GM18517 (cell line): ENCODE measurements at regions not wholly inside any gene's neighbourhood (a gene's known extent, or its start where the extent isn't known, plus 50 kb on each side); places are given as distances from the start of the nearest gene placed in this dataset.

Experiments
- ATAC-seq: cut with Tn5 transposase; IDR thresholded peaks from one replicate; pipeline ENCODE4 v1.9.1; 2021; ENCODE audit warnings: mild to moderate bottlenecking, moderate library complexity; ENCODE audit not compliant: unreplicated experiment

DNA sequence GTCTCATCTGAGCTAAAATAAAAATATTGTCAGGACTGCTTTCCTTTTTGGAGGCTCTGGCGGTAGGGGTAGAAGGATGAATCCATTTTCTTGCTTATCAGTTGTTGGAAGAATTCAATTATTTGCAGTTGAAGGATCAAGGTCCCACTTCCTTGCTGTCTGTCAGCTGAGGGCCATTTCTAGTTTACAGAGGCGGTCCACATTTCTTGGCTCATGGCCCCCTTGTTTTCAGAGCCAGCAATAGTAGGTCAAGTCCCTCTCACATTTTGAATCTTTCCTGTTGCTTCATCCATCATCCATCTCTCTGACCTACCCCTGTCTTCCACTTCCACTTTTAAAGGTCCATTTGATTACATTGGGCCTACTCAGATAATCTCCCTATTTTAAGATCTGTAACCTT is 1099.3 kb upstream of the DIAPH2 start:
- no peak for ATAC-seq

DNA sequence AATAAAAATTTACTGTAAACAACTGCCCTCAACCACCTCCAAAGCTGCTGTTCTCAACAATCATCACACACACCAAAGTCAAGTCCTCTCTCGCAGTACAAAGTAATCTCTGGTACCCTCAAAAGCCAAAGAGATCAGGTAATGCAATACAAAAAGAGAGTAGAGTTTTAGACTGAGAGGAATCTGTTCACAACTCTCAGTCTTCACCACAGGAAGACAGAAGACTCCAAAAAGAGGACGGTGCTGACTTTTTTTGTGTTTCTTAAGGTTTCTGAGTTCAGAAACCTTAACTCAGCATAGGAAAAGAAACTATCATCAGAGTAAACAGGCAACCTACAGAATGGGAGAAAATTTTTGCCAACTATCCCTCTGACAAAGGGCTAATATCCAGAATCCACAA is 1072.3 kb upstream of the DIAPH2 start:
- ATAC-seq, result no peak

DNA sequence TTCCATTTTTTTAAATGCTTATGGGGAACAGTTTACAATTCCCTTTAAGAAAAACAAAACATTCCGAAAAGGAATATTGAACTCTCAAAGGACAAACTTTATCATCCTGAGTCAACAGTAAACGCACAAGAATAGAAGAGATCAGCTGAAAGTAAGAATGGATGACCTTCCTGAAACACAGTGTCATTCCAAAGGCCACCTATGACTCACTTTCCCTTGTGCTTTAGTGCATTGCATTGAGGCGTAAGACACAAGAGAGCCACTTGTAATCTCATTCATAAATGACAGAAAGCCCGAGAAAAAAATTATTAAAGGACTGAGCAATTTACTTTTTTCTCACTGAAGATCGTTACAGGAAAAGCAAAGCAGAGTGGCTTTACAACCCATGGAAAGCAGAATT is 1062.4 kb upstream of the DIAPH2 start:
- no peak for ATAC-seq

DNA sequence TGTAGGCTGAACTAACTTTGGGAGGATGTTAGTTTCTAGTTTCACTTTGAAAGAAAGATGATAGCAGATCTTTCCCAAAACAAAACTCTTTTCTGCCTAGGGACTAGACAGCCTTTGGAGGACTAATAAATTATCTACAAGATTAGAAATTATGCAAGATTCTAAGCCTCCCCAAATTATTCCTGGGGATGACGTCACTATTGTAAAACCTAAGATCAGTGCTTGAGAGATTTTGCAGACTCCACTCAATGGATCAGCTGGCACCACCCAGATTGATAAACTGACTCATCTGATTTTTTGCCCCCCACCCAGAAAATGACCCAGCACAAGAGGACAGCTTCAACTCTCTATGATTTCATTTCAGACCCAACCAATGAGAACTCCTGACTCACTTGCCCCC is 1057.9 kb upstream of the DIAPH2 start:
- no peak for ATAC-seq

DNA sequence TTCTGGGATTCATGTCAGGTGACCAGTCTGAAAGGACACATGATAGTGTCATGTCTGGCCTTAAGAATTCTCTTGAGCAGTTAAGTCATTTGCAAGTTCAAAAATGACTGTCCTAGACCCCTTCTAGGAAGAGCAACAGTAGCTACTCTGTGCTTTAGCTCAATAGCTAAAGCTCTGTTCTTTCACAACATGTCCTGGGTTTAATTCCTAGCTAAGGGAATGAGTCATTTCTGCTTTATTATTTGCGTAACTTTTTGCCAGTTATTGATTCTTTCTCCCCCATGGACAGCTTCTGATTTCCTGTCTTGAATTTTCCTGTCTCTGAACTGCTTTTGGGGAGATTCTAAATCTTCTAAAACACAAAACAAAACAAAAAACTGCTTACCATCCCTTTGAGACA is 1055.8 kb upstream of the DIAPH2 start:
- ATAC-seq, result no peak

DNA sequence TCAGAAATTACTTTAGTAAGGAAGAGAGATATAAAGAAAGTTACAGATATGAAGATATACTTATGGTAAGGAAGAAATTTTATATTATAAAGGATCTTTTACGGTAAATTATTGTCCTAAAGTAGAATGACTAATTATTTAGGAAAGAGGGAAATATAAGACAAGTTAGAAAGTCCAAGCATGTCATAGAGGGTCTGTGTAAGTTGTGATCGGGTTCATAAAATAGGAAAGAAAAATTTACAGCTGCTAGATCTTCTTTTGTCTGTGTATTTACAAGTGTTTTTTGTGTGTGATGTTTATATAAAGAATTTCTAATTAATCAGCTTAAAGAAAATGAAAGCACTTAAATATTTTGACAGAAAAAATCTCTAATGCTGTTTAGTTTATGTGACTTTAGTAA is 1054.9 kb upstream of the DIAPH2 start:
- no peak for ATAC-seq

DNA sequence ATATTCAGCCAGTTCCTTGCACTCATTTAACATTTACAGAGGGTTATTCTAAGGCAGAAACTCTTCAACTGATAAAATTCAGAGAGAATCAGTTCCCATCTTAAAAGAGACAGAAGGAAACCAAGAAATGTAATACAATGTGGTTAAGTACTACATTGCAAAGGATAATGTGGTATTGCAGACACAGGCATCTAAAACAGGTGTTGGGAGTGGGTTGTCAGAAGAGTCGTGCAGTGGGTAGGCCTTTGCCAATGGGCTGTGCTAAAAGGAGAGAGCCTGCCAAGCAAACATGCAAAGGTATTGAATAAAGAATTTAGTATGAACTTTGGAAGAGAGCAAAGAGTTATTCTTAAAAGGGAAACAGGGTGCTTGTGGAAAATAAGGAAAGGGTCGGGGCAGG is 1044.4 kb upstream of the DIAPH2 start:
- no peak for ATAC-seq

DNA sequence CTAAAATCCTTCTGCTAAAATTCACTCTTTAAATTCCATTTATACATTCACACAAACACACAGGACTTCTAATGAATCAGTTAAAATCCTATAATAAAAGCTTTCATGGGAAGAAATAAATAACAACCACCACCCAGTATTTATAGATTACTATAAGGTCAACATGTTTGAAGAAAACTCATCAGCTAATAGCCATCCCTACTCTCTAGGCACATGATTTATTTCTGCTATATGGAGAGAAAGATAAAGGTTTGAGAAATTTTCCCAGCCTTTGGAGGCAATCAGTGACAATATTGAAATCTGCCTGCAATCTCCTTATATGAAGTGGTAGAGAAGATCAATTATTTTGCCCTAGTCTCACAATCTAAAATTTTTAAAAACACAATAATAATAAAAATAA is 1038.9 kb upstream of the DIAPH2 start:
- ATAC-seq, result no peak

DNA sequence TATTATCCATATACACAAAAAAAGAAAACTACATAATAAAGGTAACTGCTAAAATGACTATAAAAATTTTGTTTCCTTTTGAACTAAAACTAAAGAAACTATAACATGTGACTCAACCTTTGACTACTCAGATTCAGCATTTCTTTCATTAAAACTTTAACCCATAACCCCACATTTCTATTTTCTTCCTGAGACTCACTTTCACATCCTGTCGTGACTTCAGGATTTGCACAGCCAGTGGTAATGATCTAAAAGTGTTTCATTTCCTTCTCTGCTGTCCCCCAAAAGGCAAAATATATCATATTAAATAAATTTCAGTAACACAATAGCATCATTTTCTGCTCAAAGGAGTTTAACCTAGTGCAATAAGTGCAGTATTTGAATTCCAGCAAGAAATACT is 1022.4 kb upstream of the DIAPH2 start:
- ATAC-seq, result no peak

DNA sequence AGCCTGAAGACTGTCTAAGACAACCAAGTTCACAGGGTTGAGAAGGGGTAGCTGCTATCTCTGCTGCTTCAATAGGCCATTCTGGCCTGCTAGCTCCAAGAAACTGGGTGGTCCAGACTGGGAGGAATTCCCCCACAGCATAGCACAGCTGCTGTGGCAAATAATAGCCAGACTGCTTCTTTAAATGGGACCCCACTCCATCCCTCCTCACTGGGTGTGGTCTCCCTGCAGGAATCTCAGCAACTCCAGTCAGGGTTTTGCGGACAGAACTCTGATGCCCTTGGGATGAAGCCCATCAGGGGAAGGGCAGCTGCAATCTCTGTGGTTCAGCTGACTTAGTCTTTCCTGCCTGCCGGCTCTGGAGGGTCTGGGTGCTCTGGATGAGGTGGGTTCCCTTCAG is 1018.6 kb upstream of the DIAPH2 start:
- no peak for ATAC-seq

DNA sequence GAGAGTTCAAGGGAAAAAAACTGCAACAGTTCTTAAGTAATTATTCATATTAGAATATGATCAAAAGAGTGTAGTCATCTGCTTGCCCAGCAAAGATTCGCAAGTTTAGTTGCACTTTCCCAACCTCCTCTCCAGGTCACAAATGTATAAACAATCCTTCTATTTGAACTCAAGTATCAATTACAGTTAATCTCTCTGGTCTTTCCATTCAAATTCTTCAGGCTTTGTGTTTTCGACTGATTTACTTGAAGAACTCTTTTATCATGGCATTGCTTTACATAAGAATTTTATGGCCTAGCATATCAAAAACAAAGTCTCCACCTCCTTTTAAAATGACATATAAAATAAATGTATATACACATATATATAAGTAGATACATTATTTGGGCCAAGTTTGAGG is 1009.6 kb upstream of the DIAPH2 start:
- ATAC-seq, result no peak

DNA sequence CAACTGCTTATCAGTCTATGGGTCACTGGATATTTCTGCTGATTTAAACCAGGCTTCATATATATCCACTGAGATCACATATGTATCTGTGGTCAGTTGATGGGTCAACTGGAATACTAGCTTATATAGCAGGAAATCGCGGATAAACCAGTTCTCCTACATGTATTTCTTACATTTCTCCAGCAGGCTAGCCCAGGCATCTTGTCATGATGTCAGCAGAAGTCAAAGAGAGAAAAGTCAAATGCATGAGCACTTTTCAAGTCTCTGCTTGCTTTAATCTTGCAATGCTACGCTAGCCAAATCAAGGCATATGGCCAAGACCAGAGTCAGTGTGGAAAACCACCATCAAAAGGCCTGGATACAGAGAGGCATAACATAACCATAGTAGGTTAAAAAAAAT is 1008.8 kb upstream of the DIAPH2 start:
- no peak for ATAC-seq

DNA sequence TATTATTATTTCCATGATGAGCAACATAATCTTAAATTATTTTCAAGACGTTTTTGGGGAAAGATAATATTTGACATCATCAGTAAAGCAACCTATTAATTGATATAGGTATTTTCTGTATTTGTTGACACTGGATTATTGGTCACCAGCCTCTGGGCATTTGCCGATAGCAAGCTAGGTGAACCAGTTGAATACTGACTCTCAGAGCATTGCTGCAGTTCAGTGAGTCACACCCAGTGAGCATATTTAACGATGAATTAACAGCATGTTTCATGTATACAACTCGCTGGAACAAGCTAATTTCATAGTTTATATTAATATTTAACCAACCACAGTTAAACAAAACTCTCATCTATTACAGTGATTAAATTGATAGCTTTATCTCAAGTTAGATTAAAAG is 1006.0 kb upstream of the DIAPH2 start:
- no peak for ATAC-seq

DNA sequence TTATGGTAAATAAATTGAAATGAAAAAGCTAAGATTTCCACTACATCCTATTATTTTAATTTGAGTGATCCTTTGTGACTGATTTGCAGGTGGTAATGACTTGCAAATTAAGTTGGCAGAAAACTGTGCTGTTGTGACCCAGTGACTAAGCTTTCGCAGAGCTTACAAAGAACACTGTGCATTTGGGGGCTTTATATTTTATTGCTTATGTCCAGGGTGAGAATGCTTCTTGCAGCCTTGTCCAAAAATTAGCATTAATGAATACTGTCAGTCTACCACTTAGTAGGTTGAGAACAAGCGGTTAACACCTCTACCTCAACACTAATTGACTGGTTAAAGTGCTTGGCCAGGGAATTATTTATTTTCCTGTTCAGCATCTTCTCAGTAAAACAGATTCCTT is 991.3 kb upstream of the DIAPH2 start:
- ATAC-seq, result no peak

DNA sequence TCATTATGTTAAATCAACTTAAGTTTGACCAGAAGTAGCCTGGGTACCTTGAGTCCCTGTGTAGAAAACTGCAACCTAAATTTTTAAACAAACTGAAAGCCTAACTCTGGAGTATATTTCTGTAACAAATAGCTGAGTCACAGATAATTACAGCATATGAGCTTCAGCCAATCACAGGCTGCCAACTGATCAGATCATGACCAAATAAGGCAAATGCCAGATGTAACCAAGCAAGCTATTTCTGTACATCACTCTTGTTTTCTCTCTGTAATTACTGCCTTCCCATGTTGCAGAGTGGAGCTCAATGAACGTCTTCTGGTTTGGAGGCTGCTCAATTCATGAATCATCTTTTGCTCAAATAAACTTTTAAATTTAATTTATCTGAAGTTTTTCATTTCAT is 980.9 kb upstream of the DIAPH2 start:
- ATAC-seq, result no peak

DNA sequence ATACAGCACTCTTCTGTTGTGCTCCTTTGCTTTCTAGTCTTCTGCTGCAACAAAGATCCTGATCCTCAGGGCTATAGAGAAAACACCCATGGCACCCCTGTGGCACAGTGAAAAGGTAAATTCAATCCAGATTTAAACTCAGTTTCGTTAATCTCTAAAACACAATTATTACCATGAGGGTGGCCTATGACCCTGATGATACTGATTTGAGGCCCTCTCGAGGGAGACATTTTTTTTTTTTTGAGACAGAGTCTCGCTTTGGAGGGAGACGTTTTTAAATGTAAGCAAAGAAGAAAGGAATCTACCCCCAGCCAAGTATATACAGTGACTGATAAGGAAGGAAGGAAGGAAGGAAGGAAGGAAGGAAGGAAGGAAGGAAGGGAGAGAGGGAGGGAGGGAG is 967.8 kb upstream of the DIAPH2 start:
- ATAC-seq, result no peak

DNA sequence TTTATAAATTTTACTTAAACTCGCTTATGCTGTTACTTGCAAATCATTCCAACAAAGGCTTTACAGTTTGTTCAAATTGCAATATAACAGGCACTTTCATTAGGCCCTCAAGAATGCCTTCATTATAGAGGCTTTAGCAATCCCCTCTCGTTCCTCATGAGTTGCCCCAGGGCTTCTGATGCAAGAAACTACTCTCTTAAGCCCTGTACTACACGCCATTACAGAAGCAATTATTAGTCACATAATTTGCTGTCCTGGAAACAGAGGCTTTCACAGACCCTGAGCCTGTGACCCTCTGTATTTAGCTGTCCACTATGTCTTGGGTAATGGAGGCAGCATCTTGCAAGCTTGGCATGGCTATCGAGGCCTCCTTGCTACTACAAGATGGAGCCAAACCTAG is 965.9 kb upstream of the DIAPH2 start:
- ATAC-seq, result no peak

DNA sequence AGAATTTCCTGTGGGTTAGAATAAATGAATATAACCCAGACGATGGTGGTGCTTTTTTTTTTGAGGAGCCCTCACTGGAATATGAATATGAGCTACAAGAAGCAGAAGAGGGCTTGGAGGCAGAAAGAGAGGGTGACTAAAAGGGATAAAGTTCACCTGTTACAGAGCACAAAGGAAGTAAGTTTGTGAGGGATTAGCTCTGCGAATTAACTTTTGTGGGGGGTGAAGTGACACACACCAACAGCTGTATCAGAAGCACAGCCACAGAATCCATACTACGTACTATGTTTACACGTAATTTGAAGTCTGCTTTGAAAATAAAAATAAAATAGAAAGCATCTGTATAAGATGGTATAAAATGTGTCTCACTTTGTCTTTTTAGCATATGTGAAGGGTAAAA is 963.6 kb upstream of the DIAPH2 start:
- ATAC-seq, result no peak

DNA sequence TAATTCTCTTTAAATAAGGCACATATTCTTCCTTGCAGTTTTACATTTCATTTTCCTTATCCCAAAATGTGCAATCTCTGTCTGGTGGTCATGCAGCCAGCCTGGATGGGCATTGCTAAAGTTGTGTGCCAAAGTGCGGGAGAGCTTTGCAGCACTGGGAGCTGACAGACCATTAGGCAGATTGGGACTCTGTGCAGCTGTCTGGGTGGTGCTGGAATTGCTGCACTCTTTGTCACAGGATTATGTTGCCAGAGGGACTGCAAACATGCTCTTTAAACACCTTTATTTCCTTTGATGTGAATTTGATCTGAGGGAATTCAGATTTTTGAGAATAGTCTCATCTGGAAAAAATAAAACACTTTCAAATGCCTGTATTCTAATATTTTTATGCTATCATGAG is 956.2 kb upstream of the DIAPH2 start:
- ATAC-seq, result no peak

DNA sequence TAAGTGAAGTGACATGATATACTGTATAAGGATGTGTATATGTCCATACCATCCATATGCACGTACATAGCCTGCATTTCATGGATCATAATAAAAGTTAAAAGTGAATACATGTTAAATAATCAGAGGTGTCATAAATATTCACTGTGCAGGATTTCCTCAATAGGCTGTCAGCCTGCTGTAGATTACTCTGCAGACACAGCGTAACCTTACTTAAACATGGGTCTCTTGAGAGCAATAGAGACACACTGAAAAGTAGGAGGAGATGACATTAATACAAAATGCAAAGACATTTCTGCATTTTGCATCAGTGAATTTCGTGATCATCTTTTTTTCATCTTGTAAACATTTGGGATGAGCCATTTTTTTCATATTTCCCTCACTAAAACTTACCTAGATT is 955.2 kb upstream of the DIAPH2 start:
- no peak for ATAC-seq

DNA sequence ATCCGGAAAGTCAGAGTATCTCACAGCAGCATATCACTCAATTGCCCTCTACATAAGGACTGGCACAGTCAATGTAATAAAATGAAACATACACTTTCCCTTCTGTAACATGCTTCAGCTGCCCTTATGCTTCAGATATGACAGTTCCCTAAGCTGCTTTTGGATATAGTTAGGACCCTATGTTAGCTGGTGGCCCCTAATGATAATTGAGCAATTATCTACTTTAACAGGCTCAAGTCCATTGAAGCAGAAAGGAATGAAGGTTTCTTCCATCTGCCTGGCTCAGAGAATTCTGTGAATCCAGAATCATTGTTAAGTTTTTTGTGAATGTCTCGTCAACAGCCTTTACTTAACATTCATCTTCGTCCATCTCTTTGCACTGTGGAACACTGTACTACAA is 951.2 kb upstream of the DIAPH2 start:
- no peak for ATAC-seq

DNA sequence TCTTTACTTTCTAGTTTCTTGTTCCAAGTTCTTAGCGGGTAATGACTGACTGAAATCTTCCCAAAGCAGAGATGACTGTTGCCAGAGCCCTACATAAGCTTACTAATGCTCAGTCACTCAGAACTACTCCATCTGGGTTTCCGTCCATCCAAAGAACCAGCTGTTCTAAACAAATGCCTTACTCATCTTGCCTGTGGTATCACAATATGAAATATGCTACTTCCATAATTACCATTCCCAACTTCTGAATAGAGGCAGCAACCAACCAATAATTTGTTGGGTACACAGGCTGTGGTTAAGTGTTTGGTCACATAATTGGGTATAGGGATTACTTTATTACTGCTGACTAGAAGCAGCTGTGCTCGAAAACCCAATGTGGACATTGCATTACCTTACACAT is 930.2 kb upstream of the DIAPH2 start:
- ATAC-seq, result no peak

DNA sequence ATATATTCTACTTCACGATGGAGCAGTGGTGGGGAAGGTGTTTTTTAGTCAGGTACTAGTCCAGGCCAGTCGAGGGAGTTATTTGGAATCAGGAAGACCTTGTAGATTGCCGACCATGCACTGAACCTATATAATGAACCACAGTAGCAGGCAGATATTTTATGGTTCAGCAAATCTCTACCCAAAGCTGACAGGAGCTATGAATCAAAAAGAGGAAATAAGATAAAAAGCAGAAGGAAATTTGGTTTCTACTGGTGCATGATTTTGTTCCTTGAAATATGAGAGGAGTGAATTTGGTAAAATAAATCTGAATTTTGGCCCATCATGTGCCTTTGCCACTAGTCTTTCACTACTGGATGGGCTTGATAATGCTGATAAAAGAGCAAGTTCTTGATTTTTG is 924.3 kb upstream of the DIAPH2 start:
- no peak for ATAC-seq

DNA sequence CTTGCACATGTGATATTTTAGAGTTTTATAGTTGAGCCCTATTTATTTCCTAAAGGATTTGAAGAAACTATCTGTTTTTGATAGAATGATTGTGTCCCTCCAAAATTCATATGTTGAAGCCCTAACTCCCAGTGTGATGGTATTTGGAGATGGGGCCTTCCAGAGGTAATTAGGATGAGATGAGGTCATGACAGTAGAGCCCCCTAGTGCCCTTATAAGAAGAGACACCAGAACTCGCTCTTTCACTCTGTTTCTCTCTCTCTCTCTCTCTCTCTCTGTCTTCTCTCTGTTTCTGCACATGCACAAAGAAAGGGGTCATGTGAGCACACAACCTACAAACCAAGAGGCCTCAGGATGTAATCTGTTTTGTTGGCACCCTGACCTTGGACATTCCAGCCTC is 921.9 kb upstream of the DIAPH2 start:
- no peak for ATAC-seq
